HEK293 (cell line): ENCODE measurements at regions not wholly inside any gene's neighbourhood (a gene's known extent, or its start where the extent isn't known, plus 50 kb on each side); places are given as distances from the start of the nearest gene placed in this dataset.

Experiments used
- CTCF ChIA-PET: fragments of 350-600 bp; formaldehyde crosslinking; extraction: SDS; loops from one replicate; lab custom pipeline; 2021; ENCODE audit warnings: antibody characterized with exemption; lab: Yijun Ruan, JAX
- POLR2A ChIA-PET: fragments of 300-600 bp; formaldehyde crosslinking; extraction: SDS; loops from one replicate; lab custom pipeline; 2020; ENCODE audit warnings: antibody characterized with exemption, inconsistent platforms; lab: Yijun Ruan, JAX
- H3K27ac ChIP-seq: fragments of 200-500 bp; sonication (Bioruptor generic); 2 replicates; pipeline ENCODE4 v1.5.1; 2014; ENCODE audit warnings: low read depth, low read length, control low read depth, inconsistent platforms; ENCODE audit errors: extremely low read depth
- H3K36me3 ChIP-seq, 2 experiments: fragments of 200-500 bp in 1 of 2; sonication (Bioruptor generic) in 1 of 2; 1 replicate in 1 of 2; 2 replicates in 1 of 2; pipeline ENCODE4 v1.5.1; 2014 to 2017; ENCODE audit warnings: inconsistent platforms in 2 of 2, low read length in 2 of 2; ENCODE audit not compliant: control insufficient read depth in 2 of 2, insufficient read depth in 1 of 2
- H3K4me1 ChIP-seq: fragments of 200-500 bp; sonication (Bioruptor generic); 2 replicates; pipeline ENCODE4 v1.5.1; 2014; ENCODE audit warnings: mild to moderate bottlenecking, low read length, inconsistent platforms; ENCODE audit not compliant: control insufficient read depth, insufficient read depth
- H3K4me3 ChIP-seq: 2 replicates; pipeline ENCODE4 v1.5.1; 2011; ENCODE audit warnings: low read depth, mild to moderate bottlenecking, control low read depth, low read length, moderate library complexity
- H3K9me3 ChIP-seq: fragments of 200-500 bp; sonication (Bioruptor generic); 2 replicates; pipeline ENCODE4 v1.5.1; 2014; ENCODE audit warnings: low read depth, low read length, inconsistent platforms; ENCODE audit not compliant: control insufficient read depth, insufficient read depth
- HOXA7 ChIP-seq: sonication (generic); formaldehyde crosslinking; IDR thresholded peaks from 2 replicates; pipeline ENCODE4 v1.8.1; 2022; ENCODE audit warnings: missing genetic modification reagents, borderline replicate concordance
- HOXD13 ChIP-seq: sonication (generic); formaldehyde crosslinking; IDR thresholded peaks from 2 replicates; pipeline ENCODE4 v1.8.0; 2022; ENCODE audit warnings: missing genetic modification reagents, borderline replicate concordance
- KLF1 ChIP-seq: fragments of 450-650 bp; formaldehyde crosslinking; IDR thresholded peaks from 2 replicates; pipeline ENCODE4 v1.5.1; 2016; ENCODE audit warnings: missing biosample characterization, missing genetic modification characterization
- OVOL3 ChIP-seq: fragments of 450-650 bp; formaldehyde crosslinking; IDR thresholded peaks from 2 replicates; pipeline ENCODE4 v1.5.1; 2016; ENCODE audit warnings: missing biosample characterization, missing genetic modification characterization
- SCRT1 ChIP-seq: fragments of 450-650 bp; formaldehyde crosslinking; IDR thresholded peaks from 2 replicates; pipeline ENCODE4 v1.5.1; 2016; ENCODE audit warnings: missing biosample characterization, missing genetic modification characterization, borderline replicate concordance
- SETDB1 ChIP-seq: IDR thresholded peaks from one replicate; pipeline ENCODE4 v1.6.1; 2017; ENCODE audit warnings: mild to moderate bottlenecking, low read length, moderate library complexity, mixed read lengths; ENCODE audit not compliant: insufficient read length
- YY1 ChIP-seq: fragments of 450-650 bp; formaldehyde crosslinking; IDR thresholded peaks from 2 replicates; pipeline ENCODE4 v1.5.1; 2018; ENCODE audit warnings: missing biosample characterization, missing genetic modification characterization
- ZBTB20 ChIP-seq: fragments of 450-650 bp; formaldehyde crosslinking; IDR thresholded peaks from 2 replicates; pipeline ENCODE4 v1.5.1; 2016; ENCODE audit warnings: missing biosample characterization, missing genetic modification characterization
- ZNF114 ChIP-seq: fragments of 450-650 bp; formaldehyde crosslinking; IDR thresholded peaks from 2 replicates; pipeline ENCODE4 v1.5.0; 2017; ENCODE audit warnings: missing biosample characterization, missing genetic modification characterization
- ZNF138 ChIP-seq: fragments of 450-650 bp; formaldehyde crosslinking; IDR thresholded peaks from 2 replicates; pipeline ENCODE4 v1.5.1; 2016; ENCODE audit warnings: missing biosample characterization, missing genetic modification characterization, borderline replicate concordance
- ZNF202 ChIP-seq: fragments of 450-650 bp; formaldehyde crosslinking; IDR thresholded peaks from 2 replicates; pipeline ENCODE4 v1.5.1; 2016; ENCODE audit warnings: missing biosample characterization, missing genetic modification characterization, borderline replicate concordance
- ZNF302 ChIP-seq: fragments of 450-650 bp; formaldehyde crosslinking; IDR thresholded peaks from 2 replicates; pipeline ENCODE4 v1.5.1; 2016; ENCODE audit warnings: missing biosample characterization, missing genetic modification characterization, low read depth
- ZNF341 ChIP-seq: fragments of 450-650 bp; formaldehyde crosslinking; IDR thresholded peaks from 2 replicates; pipeline ENCODE4; 2016; ENCODE audit warnings: low read depth, missing biosample characterization, missing genetic modification characterization
- ZNF404 ChIP-seq: fragments of 450-650 bp; formaldehyde crosslinking; IDR thresholded peaks from 2 replicates; pipeline ENCODE4 v1.5.1; 2017; ENCODE audit warnings: missing biosample characterization, missing genetic modification characterization
- ZNF560 ChIP-seq: fragments of 450-650 bp; formaldehyde crosslinking; IDR thresholded peaks from 2 replicates; pipeline ENCODE4 v1.5.1; 2017; ENCODE audit warnings: missing biosample characterization, missing genetic modification characterization, borderline replicate concordance
- ZNF623 ChIP-seq: fragments of 450-650 bp; formaldehyde crosslinking; IDR thresholded peaks from 2 replicates; pipeline ENCODE4 v1.5.1; 2016; ENCODE audit warnings: missing biosample characterization, missing genetic modification characterization
- ZNF677 ChIP-seq: fragments of 450-650 bp; IDR thresholded peaks from 2 replicates; pipeline ENCODE4 v1.5.0; 2018; ENCODE audit warnings: missing biosample characterization, mild to moderate bottlenecking, missing genetic modification characterization, moderate library complexity
- ZSCAN16 ChIP-seq: fragments of 450-650 bp; formaldehyde crosslinking; IDR thresholded peaks from 2 replicates; pipeline ENCODE4 v1.5.1; 2016; ENCODE audit warnings: missing biosample characterization, missing genetic modification characterization
- TF ChIP-seq, protein P1 (sequence below): fragments of 450-650 bp; formaldehyde crosslinking; IDR thresholded peaks from 2 replicates; pipeline ENCODE4 v1.5.1; 2016; ENCODE audit warnings: missing biosample characterization, missing genetic modification characterization
- TF ChIP-seq, protein P2 (sequence below): fragments of 450-650 bp; formaldehyde crosslinking; IDR thresholded peaks from 2 replicates; pipeline ENCODE4 v1.5.1; 2016; ENCODE audit warnings: missing biosample characterization, missing genetic modification characterization
- TF ChIP-seq, protein P3 (sequence below): fragments of 450-650 bp; formaldehyde crosslinking; conservative IDR thresholded peaks from 2 replicates; pipeline ENCODE4 v1.5.1; 2016; ENCODE audit warnings: low read depth, missing biosample characterization, missing genetic modification characterization

DNA sequence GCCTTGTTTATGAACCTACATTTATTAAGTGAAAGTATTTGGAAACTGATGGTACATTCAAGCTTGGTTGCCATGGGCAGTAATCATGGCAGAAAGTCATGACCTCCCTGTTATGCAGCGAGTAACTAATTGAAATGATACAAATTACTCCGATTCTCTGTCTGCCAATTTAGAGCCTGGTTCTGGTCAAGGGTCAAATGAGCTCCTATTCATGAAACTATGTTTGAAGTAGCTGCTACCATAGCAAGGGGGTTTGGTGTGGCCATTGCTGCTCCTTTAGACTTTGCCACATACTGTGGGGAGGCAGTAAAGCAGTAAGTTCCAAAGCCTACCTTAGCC lies 187.2 kb upstream of the FOXD3 start (continued):
- TF ChIP-seq, protein P1, sequence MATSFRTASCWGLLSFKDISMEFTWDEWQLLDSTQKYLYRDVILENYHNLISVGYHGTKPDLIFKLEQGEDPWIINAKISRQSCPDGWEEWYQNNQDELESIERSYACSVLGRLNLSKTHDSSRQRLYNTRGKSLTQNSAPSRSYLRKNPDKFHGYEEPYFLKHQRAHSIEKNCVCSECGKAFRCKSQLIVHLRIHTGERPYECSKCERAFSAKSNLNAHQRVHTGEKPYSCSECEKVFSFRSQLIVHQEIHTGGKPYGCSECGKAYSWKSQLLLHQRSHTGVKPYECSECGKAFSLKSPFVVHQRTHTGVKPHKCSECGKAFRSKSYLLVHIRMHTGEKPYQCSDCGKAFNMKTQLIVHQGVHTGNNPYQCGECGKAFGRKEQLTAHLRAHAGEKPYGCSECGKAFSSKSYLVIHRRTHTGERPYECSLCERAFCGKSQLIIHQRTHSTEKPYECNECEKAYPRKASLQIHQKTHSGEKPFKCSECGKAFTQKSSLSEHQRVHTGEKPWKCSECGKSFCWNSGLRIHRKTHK (tag by site-specific recombination), result no peak
- TF ChIP-seq HOXD13 (CRISPR knock-in tag) (no peak), ZNF404 (no peak), HOXA7 (no peak), SCRT1 (tag by site-specific recombination) (no peak)
- TF ChIP-seq, all 188 proteins: peak for 0

DNA sequence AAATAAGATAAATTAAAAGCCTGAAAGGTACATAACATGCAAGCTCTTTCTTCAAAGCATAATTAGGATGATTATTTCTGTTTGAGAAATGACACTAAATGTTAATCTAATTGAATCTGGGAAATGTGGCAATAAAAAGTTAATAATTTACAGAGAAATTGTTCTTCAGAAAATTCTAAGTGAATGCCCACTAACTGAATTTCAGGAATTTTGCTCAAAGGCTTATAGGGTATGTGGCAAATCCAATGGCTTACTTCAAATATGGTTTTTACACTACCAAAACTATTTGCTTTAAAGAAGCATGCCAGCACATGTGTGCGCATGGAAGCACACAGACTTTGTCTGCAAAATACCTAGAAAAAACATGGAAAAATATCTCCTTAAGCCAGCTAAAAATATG lies 186.6 kb upstream of the FOXD3 start:
- TF ChIP-seq, protein P2, sequence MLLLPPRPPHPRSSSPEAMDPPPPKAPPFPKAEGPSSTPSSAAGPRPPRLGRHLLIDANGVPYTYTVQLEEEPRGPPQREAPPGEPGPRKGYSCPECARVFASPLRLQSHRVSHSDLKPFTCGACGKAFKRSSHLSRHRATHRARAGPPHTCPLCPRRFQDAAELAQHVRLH (tag by site-specific recombination), result no peak
- TF ChIP-seq ZSCAN16 (tag by site-specific recombination), result no peak
- TF ChIP-seq ZNF114 (tag by site-specific recombination), result no peak
- TF ChIP-seq OVOL3 (tag by site-specific recombination), result no peak
- no peak for TF ChIP-seq ZNF138 (tag by site-specific recombination)
- TF ChIP-seq ZNF677 (tag by site-specific recombination), result no peak
- no peak for TF ChIP-seq ZNF202 (tag by site-specific recombination)
- TF ChIP-seq ZNF623 (tag by site-specific recombination), result no peak
- no peak for TF ChIP-seq SETDB1
- TF ChIP-seq ZNF341, result no peak
- no peak for TF ChIP-seq YY1 (tag by site-specific recombination)
- TF ChIP-seq ZNF560, result no peak
- no peak for TF ChIP-seq KLF1 (tag by site-specific recombination)
- no peaks in the 10 kb centered on the region for H3K9me3 ChIP-seq
- CTCF ChIA-PET, result interaction anchor here (0.6 to 1.6 kb wide), 2 partner anchors 13 to 36 kb away, joined by 3 to 9 read pairs; no protein-coding TSS in a partner anchor

DNA sequence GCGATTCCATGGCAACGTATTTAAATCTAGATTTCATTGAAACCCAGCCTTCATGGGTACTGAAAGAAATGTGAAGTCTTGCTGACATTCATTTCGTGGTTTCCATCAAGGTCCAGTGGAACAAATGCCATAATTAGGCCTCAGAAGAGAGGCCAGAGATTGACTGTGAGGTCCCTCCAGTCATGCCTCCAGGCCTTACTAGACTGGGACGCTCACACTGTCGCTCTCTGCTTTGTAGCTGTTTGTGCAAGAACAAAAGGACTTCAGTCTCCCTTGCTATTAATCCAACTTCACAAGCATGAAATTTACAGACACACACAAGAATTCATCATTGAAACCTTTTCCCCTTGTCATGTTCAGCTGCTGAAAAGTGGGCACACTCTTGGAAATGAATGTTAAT lies 180.4 kb upstream of the FOXD3 start:
- Histone ChIP-seq H3K27ac (no peak overlapping the region), H3K36me3 (no peaks in the 10 kb centered on the region), H3K4me3 (no peak overlapping the region), H3K4me1 (no peaks in the 10 kb centered on the region), H3K9me3 (no peaks in the 10 kb centered on the region)
- TF ChIP-seq ZBTB20 (no peak), ZNF302 (no peak)
- TF ChIP-seq, protein P3, sequence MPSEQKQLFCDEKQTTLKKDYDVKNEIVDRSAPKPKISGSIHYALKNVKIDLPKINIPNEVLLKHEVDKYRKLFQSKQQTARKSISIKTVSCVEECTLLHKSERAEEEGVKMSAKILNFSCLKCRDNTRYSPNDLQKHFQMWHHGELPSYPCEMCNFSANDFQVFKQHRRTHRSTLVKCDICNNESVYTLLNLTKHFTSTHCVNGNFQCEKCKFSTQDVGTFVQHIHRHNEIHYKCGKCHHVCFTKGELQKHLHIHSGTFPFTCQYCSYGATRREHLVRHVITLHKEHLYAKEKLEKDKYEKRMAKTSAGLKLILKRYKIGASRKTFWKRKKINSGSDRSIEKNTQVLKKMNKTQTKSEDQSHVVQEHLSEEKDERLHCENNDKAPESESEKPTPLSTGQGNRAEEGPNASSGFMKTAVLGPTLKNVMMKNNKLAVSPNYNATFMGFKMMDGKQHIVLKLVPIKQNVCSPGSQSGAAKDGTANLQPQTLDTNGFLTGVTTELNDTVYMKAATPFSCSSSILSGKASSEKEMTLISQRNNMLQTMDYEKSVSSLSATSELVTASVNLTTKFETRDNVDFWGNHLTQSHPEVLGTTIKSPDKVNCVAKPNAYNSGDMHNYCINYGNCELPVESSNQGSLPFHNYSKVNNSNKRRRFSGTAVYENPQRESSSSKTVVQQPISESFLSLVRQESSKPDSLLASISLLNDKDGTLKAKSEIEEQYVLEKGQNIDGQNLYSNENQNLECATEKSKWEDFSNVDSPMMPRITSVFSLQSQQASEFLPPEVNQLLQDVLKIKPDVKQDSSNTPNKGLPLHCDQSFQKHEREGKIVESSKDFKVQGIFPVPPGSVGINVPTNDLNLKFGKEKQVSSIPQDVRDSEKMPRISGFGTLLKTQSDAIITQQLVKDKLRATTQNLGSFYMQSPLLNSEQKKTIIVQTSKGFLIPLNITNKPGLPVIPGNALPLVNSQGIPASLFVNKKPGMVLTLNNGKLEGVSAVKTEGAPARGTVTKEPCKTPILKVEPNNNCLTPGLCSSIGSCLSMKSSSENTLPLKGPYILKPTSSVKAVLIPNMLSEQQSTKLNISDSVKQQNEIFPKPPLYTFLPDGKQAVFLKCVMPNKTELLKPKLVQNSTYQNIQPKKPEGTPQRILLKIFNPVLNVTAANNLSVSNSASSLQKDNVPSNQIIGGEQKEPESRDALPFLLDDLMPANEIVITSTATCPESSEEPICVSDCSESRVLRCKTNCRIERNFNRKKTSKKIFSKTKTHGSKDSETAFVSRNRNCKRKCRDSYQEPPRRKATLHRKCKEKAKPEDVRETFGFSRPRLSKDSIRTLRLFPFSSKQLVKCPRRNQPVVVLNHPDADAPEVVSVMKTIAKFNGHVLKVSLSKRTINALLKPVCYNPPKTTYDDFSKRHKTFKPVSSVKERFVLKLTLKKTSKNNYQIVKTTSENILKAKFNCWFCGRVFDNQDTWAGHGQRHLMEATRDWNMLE (tag by site-specific recombination), result no peak
- POLR2A ChIA-PET, result no interaction called here
- CTCF ChIA-PET, result no interaction called here

More for the DNA sequence above, 186.6 kb upstream of the FOXD3 start:
- POLR2A ChIA-PET, result no interaction called here
- Histone ChIP-seq H3K4me1 (no peaks in the 10 kb centered on the region), H3K4me3 (no peak overlapping the region), H3K36me3 (no peaks in the 10 kb centered on the region), H3K27ac (no peak overlapping the region)
